ENCODE measurements at regions not wholly inside any gene's neighbourhood (a gene's known extent, or its start where the extent isn't known, plus 50 kb on each side); places are given as distances from the start of the nearest gene placed in this dataset.

GRCh38 chrX:69366183-69366582 is 137.9 kb upstream of the NALF2 start:
- TF ChIP-seq CTCF (IDR thresholded peaks at IDR 0.05; ENCODE audit: insufficient read depth, low read depth, low read length, missing control alignments): no peak

GRCh38 chrX:69365755-69366154 is 138.4 kb upstream of the NALF2 start:
- H3K4me3 ChIP-seq (ENCODE audit: low read length): no peak overlapping the region
- DNase-seq (ENCODE audit: low read depth): no peak
- TF ChIP-seq CTCF (IDR thresholded peaks at IDR 0.05; ENCODE audit: insufficient read depth, low read depth, low read length, missing control alignments): no peak

More at GRCh38 chrX:69366183-69366582, 137.9 kb upstream of the NALF2 start:
- no peak overlapping the region for H3K4me3 ChIP-seq (ENCODE audit: low read length)
- no peak for DNase-seq (ENCODE audit: low read depth)

GRCh38 chrX:69365349-69365748 is 138.8 kb upstream of the NALF2 start:
- no peak for DNase-seq (ENCODE audit: low read depth)
- H3K4me3 ChIP-seq (ENCODE audit: low read length): no peak overlapping the region
- no peak for TF ChIP-seq CTCF (IDR thresholded peaks at IDR 0.05; ENCODE audit: insufficient read depth, low read depth, low read length, missing control alignments)

GRCh38 chrX:69362856-69363255 is 141.3 kb upstream of the NALF2 start:
- DNase-seq (ENCODE audit: low read depth): no peak
- no peak for TF ChIP-seq CTCF (IDR thresholded peaks at IDR 0.05; ENCODE audit: insufficient read depth, low read depth, low read length, missing control alignments)
- no peak overlapping the region for H3K4me3 ChIP-seq (ENCODE audit: low read length)

- TF ChIP-seq CTCF (IDR thresholded peaks at IDR 0.05; ENCODE audit: insufficient read depth, low read depth, low read length, missing control alignments): no peak
- H3K4me3 ChIP-seq (ENCODE audit: low read length): no peak overlapping the region
- no peak for DNase-seq (ENCODE audit: low read depth)
These were observed 141.8 kb upstream of the NALF2 start for GRCh38 chrX:69362354-69362753.

- DNase-seq (ENCODE audit: low read depth): peak; percentile 30
- TF ChIP-seq CTCF (IDR thresholded peaks at IDR 0.05; ENCODE audit: insufficient read depth, low read depth, low read length, missing control alignments): no peak
These were observed 142.7 kb upstream of the NALF2 start for GRCh38 chrX:69361311-69361845.

GRCh38 chrX:69357317-69357716 is 146.8 kb upstream of the NALF2 start:
- peak; percentile 2 for DNase-seq (ENCODE audit: low read depth)
- no peak overlapping the region for H3K4me3 ChIP-seq (ENCODE audit: low read length)
- no peak for TF ChIP-seq CTCF (IDR thresholded peaks at IDR 0.05; ENCODE audit: insufficient read depth, low read depth, low read length, missing control alignments)

More at GRCh38 chrX:69361311-69361845, 142.7 kb upstream of the NALF2 start:
- H3K4me3 ChIP-seq (ENCODE audit: low read length): no peak overlapping the region
